HG02885 (cell line): ENCODE measurements at regions not wholly inside any gene's neighbourhood (a gene's known extent, or its start where the extent isn't known, plus 50 kb on each side); places are given as distances from the start of the nearest gene placed in this dataset.
"Not testable (repeated sequence)": the region's sequence is repeated elsewhere in the genome, so short reads cannot be mapped to it uniquely, and the experiment has no call there.

Experiments used
- ATAC-seq: cut with Tn5 transposase; IDR thresholded peaks from one replicate; pipeline ENCODE4 v1.9.1; 2021; ENCODE audit warnings: mild to moderate bottlenecking; ENCODE audit not compliant: unreplicated experiment, poor library complexity

DNA sequence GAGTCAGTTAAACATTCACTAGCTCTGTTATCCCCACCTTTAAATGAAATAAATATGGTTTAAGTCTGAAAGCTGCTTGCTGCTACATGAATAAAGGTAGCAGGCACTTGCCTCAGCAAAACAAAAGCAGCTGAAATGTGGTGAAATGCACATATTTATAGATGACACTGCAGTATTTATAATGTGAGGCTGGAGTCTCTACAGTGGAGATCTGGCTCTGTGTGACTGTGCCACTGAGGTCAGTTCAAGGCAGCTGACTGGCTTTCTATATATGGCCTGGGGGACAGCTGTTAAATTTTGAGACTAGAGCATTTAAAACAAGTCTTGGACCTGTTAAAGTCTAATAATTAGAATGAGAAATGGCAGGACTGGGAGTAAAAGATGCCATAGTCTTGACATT, 859.6 kb upstream of the SEMA6A start:
- ATAC-seq: no peak

DNA sequence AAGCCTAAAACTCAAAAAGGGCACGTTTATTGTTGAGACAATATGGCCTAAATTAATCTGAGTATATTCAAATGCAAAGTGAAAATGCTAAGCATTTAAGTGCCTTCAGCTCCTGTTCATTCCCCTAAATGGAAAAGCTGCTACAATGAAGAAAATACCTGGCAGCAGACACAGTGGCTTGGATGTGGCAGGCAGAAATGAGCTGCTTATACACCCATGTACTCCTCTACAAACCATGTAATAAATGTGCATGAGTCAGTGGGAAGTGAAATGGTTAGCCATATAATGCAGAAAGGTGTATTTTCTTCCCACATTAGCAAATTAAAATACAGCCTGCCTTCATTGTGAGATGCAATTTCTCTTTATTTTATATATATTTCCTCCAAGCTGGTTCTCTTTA, 859.2 kb upstream of the SEMA6A start:
- ATAC-seq: no peak

DNA sequence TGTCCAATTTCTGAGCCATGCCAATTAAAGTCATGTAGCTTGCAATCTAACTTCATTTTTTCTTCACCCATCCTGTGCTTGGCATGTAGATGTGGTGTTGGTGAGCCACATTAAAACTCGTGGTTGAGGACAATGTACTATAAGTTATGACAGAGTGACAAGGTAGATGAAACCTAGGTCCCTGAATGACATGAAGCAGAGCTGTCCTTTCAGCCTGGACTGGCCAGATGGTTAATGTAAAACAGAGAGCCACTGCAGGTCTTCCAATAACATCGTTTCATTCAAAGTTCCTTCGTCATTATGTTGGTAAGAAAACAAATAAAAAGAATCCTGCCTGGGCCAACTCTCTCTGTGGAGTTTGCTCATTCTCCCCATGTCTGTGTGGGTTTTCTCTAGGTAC, 856.5 kb upstream of the SEMA6A start:
- no peak for ATAC-seq

DNA sequence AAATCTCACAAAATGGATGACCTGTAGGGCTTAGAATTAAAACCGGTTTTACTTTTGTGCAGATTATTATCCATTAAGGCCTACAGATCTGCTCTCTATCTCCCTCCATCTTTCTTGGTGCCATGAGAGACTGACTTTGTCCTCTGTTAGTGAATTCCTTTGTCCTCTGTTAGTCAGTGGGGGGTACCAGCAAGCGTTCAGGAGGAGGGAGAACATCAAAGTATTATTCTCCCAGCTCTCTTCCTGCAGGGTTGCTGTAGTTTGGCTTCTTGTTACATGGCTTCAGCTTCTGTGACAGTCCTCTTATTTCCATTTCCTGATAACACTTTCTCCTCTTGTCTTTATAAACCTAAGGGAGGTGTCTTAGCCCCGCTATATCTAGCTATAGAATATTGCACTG, 850.5 kb upstream of the SEMA6A start:
- no peak for ATAC-seq

DNA sequence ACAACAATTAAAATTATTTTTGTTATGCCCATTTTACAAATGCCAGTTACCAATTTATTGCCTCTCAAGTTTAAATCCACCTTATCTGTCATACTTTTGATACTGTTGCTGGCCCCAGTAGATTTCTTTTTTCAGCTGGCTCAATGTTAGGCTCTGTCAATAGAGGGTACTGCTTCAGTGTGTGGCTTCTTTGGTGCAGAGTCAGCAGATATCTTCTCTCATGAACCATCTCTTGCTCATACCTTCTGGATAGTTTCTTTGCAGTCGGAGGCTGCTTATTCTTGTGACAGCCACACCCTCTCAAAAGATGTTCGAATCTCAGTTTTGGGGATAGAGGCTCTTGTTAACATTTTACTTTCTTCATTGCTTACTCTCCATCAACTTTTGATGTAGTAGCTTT, 849.9 kb upstream of the SEMA6A start:
- no peak for ATAC-seq

DNA sequence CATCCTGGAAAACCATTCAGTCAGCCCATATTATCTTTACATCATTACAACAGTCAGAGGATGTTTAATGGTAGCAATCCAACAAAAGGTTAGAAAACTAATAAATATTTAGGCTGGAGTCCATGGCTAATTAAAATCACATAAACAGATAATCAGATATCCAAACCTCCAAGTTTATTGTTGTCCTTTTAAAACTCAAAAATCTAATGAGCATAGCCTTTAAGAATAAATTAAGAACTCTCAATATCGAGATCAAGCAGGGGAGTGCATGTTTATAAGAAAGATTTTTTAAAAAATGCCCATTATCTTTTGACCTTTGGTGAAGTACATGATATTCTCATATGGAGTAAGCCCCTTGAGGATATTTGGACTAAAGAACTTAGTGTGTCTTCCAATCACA, 842.9 kb upstream of the SEMA6A start:
- ATAC-seq: no peak

DNA sequence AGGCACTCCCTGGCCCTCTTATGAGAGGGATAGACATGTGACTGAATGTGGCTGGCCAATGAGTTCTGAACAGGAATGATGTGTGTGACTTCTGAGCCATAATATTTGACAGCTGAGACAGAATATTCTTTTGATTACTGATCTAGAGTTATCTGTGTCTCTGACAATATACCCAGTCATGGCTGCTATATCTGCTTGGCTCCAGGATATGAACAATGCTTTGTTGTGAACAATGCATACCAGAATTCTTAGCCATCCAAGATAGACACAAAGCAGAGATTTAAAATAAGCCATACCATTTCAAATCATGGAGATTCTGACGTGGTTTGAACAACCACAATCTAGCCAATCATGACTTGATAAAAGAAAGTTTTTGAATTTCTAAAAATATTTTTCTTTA, 840.3 kb upstream of the SEMA6A start:
- no peak for ATAC-seq

DNA sequence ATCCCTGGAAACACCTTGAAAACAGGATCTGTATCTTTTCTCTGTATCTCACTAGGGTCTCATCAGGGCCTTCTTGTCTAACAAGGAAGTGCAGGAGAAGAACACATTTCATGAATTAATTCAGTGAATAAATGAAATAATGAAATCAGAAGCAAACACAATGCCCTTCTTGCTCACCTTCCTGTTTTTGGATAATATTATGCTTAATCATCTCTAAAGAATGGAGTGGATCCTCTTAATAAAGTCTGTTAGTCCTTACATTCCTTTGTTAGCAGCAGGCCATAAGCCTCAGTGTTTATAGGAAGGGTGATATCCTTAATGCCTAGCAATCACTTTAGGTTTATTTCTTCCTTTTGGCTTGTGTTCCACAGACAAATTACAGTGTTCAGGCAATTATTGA, 837.1 kb upstream of the SEMA6A start:
- ATAC-seq: no peak

DNA sequence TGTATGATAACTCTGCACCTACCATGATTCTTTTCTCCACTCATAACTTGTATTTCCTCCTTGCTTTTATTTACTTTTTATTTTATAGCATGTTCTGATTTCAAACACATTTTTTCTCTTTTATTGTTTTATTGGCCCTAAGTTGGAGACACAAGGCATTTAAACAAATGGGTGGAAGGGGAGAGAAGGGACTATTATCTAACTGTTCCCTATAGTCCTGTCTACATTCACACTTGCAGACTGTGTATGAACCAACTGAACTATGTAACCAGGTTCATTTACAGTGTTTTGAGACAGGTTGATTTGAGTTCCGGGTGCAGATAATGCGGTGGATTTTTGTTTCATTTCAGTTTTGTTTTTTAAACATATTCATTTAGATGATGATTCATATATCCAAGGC, 830.6 kb upstream of the SEMA6A start:
- no peak for ATAC-seq

DNA sequence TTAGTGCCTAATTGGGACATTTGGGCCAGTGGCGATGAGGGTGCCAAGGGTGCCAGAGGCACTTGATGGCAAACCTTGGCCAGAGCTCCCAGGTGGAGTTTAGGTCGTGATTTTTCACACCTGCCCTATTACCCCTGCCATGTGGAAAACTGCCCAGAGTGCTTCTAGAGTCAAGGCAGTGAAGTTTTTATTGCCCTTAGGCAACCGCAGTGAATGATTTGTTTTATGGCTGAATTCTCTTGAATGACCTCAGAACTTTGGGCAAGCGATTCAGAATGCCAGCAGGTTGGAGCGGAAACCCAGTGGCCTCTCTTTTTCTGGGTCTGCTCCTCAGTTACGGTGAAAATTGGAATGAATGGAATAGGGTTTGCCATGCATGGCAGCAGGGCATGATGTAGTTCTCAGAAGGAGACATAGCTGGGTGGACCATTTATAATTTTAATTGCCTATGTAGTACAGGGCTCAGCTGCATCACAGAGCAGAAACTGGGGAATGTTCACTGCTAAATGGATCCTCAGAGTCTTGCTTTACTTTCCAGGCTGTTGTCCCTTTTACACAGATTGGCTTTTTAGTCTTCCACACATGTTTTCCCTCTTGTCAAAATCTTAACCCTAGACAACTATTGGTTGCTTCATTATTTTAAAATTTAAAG, 820.0 kb upstream of the SEMA6A start:
- no peak for ATAC-seq

DNA sequence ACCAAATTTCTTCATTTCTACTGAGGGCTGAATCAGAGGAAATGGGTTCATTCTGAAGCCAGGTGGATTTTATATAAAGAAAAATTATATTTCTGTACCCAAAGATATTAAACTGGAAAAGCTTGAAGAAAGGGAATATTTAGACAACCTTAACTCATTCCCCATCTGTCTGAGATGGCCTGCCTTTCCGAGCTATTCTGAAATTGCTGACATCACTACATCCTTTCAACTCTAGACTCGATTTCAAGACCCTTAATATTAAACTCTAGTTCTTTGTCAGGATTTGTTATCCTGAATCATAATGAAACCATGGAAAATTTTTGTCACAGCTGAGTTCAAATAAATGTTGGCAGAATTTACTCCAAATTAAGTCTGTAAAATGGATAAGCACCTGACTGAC, 818.5 kb upstream of the SEMA6A start:
- no peak for ATAC-seq

DNA sequence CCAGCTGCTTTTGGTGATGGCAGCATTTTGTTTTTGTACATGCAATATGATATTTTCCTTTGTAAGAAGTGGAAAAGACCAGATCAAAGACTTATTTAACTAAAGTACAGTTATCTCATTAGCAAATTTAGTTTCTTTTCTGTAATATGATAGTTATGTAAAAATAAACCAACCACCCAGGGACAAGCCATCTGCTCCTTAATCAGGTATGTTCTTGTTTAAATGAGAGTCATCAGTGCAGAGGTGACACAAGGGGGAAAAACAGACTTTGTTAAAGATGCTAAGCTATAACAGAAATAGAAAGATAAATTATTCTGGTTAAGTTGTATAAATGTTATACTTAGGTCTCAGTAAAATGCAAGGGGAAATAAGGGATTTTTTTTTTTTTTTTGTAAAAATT, 805.7 kb upstream of the SEMA6A start:
- no peak for ATAC-seq

DNA sequence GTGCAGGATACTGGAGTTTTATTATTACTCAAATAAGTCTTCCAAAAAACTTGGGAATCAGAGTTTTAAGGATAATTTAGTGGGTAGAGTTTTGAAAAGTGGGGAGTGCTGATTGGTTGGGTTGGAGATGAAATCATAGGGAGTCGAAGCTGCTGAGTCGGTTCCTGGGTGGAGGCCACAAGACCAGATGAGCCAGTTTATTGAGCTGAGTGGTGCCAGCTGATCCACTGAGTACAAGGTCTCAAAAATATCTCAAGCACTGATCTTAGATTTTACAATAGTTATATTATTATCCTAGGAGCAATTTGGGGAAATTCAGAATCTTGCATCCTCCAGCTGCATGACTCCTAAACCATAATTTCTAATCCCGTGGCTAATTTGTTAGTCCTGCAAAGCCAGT, 804.9 kb upstream of the SEMA6A start:
- ATAC-seq: no peak

DNA sequence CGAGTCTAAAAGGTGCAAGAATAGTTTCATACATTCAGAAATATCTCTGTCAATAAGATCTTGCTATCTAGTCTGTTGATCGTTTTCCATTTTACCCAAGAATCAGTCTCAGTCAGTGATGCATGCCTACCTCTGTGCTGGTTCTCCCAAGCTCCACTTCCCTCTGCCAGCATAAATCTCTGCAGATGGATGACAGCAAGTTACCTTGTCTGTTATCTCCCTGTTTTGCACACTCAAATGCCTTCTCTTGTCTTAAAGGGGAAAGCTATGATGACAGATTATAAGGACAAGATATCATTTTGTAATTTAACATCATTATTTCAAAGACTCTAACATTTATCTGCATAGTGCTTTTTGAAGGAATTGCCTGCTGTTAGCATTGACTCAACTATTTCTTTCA, 802.1 kb upstream of the SEMA6A start:
- no peak for ATAC-seq

DNA sequence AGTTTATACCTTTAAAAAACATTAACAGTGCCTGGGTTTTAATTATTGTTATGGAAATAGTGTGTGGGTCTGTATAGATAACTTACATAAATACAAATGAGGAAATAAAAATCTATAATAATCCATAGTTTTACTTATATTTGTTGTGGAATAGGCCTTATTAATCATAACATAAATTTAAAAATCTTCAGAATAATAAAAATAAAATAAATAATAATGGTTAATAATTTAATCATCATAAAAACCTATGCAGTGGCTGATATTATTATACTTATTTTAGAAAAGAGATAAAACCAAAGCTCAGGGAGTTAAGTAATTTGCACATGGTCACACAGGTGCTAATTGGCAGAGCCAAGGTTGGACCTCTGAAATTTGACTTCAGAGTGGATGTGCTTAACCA, 785.3 kb upstream of the SEMA6A start:
- ATAC-seq: no peak

DNA sequence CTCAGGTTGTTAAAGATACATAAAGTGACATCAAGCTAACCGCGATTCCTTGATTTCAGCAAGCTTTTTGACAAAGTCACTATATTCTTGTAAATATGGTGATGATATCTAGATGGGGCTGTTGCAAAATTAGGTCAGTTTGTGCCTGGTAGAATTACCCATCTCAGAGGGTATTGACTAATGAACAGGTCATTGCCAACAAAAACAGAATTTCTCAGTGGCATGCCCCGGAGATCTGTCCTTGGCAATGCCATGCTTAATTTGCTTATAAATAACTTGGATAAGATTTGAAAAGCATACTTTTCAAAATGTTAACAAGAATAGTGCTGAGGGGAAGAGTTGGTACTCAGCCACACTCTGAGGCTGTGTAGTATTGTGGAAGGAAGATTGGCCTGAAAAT, 783.3 kb upstream of the SEMA6A start:
- ATAC-seq: no peak

DNA sequence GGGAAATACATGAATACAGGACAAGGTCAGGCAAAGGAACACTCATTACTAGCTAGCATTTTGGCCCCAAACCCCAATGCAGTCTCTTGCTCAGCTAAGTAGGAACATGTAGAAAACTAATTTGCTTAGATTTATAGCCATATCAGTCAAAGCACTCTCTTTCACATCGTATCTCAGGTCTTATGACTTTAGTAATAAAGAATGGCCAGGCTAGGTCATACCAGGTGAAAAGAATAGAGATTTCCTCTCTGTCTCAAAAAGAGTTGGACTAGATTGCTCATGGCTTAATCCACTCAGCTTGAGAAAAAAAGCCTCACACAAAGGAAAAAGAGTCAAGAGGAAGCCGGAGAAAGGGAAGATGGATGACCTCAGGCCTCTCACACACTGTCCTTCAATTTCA, 772.7 kb upstream of the SEMA6A start:
- ATAC-seq: no peak

DNA sequence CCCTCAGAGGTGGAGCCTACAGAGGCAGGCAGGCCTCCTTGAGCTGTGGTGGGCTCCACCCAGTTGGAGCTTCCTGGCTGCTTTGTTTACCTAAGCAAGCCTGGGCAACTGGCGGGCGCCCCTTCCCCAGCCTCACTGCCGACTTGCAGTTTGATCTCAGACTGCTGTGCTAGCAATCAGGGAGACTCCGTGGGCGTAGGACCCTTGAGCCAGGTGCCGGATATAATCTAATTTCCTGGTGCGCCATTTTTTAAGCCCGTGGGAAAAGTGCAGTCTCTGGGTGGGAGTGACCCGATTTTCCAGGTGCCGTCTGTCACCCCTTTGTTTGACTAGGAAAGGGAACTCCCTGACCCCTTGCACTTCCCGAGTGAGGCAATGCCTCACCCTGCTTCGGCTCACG, 769.1 kb upstream of the SEMA6A start:
- not testable (repeated sequence) for ATAC-seq

DNA sequence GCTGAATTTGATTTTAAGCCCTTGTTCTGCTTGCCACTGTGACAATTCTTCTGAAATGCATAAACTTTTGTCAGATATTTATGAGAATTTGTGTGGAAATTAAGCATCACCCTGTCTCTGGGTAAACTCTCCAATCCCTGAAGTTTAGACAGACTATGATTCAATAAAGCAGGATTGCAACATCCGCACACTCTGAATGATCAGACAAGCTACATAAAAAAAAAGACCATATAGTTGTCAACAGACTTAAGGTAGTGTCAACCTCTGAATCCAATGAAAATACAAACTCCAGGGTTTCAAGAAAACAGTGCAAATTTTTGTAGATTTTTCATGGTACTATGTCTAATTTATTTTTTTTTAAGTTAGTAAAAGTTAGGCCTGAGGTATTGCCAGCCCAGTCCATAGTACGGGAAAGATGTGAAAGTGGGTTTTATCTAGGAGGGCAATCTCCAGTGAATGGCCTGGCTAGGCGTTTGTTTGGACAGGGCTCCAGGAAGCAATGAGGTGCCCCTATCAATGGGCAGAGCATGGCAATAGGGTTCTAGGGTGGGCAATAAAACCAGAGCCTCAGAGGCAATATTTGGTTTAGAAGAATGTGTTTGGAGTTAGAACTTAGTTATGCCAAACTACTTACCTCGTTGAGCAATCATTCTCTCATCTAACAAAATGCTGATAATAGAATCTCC, 762.6 kb upstream of the SEMA6A start:
- ATAC-seq: no peak

DNA sequence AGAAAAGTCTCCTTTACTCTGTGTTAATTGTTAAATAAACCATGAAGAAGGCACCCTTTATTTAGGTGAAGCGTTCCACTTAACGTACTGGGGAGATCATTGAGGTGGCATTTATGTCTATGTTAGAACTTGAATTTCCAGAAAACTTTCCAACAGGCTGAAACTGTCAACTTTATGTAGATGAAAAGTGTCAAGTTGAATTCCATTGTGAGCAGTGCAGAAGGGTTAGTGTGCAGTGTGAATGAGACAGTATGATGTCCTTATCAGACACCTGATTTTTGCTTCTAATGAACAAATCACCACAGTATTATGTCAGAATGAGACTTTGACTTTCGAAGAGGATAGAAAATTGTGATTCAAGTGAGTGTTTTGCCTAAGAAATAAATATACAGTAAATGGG, 761.6 kb upstream of the SEMA6A start:
- no peak for ATAC-seq

DNA sequence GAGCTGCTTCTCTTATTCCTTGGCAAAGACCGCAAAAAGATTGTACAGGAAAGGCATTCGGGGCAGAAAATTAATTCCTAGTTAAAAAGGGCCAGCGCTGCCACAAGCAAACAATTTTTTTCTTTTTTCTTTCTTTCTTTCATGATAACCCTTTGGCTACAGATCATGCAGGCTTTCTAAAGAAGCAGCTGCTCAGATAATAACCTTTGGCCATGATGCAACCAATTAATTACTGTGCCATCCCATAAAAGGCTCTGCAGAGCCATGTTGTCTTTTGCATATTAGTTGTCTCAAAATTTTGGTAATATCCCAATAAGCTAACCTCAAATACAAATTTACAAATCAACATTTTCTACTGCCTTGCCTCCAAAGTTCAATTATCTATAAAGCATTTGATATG, 758.4 kb upstream of the SEMA6A start:
- ATAC-seq: no peak

DNA sequence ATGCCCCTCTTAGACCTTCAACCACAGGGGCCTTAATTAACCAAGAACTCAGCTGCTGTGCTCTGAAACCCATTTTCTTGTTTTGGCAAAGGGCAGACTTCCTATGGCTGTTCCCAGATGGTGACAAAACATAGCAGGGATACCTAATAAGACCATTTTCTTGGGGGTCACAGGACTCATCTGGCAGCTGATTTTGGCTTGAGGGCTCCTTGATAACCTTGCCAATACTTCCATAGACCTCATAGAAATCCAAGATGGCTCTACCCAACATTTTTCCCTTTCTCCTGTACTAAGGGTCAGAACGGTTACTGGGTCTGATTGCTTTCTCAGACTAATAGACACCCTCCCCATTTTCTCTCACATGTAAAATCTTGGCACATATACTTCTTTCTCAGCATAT, 757.7 kb upstream of the SEMA6A start:
- no peak for ATAC-seq
